ENCODE measurements at regions not wholly inside any gene's neighbourhood (a gene's known extent, or its start where the extent isn't known, plus 50 kb on each side); places are given as distances from the start of the nearest gene placed in this dataset.
"Not testable (repeated sequence)": the region's sequence is repeated elsewhere in the genome, so short reads cannot be mapped to it uniquely, and the experiment has no call there.

GRCh38 chr2:12543076-12543977 is 173.4 kb upstream of the TRIB2 start:
- DNase-seq (ENCODE audit: low read depth): no peak

DNA sequence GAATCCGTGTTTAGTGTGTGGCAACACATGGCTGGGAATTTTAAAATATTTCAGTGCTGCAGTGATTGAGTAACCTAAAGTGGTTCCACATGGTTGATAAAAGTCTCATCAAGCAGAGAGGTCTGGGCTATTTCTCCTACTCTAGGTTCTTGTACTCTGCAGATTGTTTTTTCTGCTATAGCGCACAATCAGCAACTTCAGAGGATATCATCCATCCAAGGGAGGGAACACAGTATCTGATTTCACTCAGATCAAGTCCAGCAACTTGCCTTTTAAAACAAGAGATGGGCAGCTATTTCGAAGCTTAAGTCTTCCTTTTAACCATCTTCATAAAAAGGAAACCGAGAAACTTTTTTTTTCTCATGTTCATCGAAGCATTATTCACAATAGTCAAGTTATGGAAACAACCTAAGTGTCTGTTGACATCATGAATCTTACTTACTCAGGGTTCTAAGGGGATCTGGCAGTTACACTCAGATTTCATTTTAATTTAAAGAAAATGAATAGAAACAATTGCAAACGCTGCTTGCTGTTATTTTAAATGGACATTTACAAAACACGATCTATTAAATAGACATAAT is 172.7 kb upstream of the TRIB2 start:
- no peak for DNase-seq (ENCODE audit: low read depth)

DNA sequence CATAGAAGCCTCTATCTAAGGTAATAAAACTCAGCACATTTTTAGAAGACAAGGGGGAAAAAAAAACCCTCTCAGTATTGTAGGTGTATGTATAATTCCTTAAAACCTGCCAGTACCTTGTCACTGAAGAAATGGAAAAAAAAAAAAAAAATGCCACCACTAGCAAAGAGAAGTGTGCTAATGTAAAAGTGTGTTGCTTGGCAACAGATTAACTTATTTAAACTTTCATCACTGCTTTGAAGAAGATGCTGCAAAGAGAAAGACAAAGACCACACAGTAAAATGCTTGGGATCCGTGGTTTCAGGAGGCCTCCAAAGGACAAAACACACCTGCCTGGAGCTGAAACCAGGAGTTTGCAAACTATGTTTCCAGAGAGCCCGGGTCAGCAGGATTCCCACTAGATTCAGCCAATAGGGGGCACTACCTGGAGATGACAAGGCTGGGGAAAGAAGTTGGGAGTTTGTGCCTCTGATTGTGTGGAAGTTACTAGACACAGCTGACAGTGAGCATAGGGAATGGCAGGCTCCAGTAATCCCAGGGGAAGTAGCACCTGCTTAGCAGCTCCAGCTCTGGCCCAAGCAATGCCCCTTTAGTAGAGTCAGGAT is 169.1 kb upstream of the TRIB2 start:
- DNase-seq (ENCODE audit: low read depth): no peak

GRCh38 chr2:12548906-12549305 is 167.8 kb upstream of the TRIB2 start:
- no peak for DNase-seq (ENCODE audit: low read depth)

DNA sequence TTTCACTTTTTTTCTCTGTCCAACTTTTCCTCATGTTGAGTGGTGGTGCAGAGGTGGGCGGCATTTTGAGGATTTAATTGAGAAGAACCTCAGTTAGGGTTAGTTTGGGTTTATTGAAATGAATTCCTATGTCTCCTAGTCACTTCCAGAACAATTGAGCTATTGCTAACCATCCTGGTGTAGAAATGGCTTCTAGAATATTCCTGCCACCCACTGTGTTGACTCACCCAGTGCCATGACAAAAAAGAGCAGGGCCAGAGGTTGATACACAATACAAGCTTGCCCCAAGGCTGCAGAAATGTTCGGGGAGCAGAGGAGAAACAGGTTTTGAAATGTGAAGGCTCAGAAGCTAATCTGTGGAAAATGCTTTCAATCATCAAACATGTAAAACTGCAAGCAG is 167.1 kb upstream of the TRIB2 start:
- no peak for DNase-seq (ENCODE audit: low read depth)

DNA sequence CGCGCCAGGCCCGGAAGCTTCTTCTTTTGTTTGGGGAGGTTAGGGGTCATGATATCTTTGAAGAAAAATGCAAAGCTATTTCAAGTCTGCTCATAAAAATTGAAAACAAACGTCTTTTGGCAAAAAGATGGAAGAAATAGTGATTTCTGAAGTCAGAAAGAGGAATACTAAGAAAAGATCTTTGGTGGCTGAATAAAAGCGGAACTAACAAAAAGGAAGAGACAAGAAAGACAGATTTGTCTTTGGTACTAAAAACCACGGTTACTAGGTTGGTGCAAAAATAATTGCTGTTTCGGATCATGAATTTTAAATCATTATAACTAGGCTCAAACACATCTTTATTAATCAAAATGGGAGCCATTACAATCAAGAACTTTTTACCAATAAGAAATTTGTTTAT is 164.6 kb upstream of the TRIB2 start:
- no peak for DNase-seq (ENCODE audit: low read depth)

- no peak for DNase-seq (ENCODE audit: low read depth)
These were observed 162.3 kb upstream of the TRIB2 start for GRCh38 chr2:12554224-12555011.

DNA sequence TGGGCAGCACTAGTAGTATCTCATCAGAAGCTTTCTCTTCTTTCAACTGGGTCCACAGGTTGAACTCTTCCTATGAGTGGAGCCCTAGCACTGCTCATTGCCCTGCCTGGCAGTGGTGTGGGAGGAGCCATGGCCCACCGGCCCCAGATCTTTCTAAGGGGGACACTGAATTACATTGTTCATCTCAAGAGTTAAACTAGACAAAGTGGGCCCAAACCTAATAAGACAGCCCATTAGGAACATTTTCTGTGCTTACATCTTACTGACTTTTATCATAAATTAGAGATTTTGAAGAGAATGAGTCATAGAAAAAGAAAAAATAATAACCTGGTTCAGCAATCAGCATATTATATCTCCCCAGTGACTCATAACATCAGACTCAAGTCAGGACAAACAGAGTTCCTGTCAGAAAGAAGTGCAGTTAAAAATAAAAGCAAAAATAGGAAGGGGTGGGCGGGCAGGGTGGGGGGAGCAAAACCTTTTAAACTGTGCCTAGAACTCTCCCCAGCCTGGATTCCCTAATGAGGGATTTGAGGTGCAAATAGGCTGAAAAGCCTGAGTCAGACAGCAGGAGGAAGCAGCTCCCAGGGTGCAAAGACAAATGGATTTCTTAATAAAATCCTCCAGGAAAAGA is 161.6 kb upstream of the TRIB2 start:
- no peak for DNase-seq (ENCODE audit: low read depth)

DNA sequence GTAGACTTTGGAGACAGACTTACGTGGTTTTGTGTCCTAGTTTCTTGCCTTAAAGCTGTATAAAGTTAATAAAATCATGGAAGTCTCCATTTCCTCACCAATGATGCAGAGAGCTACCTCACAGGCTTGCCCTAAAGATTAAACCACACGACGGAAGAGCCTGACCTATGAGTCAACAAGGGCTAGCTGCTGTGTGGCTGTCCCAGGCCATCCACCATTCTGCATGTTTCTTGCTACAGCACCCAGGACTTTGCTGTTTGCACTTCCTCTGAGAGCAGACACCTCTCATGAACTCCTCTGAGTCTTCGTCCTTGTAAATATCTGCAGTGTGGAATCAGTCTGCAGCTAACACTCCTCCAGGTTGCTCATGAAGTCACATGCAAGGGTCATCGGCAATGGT is 160.0 kb upstream of the TRIB2 start:
- DNase-seq (ENCODE audit: low read depth): no peak

DNA sequence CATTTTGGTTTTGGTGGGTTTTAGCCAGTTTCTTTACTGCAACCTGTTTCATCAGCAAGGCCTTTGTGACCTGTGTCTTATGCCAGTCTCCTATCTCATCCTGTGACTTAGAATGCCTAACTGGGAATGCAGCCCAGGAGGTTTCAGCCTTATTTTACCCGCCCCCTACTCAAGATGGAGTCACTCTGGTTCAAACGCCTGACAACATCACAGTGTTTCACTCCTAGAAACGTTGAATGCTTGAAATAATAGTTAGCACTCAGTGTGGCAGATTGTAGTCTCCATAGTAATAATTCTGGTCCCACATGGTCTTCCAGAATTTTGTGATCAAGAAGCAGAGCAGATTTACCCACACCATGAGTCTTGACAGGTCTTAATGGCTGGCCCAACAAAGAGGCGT is 159.0 kb upstream of the TRIB2 start:
- no peak for DNase-seq (ENCODE audit: low read depth)

DNA sequence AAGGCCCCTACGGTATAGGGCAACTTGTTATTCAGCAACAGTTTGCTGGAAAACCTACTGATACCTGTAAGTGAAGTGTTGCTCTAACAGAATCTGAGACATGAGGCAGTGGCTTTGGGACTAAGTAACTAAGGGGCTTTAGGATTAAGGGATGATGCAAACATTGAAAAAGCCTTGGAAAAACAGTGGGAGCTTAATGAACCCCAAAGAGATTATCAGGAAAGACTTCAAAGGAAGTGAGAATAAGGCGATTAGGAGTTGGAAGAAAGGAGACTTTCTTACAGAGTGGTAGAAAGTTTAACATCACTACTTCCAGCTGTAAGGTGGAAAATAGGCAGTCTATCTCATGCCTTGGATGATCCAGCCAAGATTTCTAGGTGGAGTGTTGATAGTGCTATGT is 158.2 kb upstream of the TRIB2 start:
- no peak for DNase-seq (ENCODE audit: low read depth)

- DNase-seq (ENCODE audit: low read depth): no peak
These were observed 156.1 kb upstream of the TRIB2 start for GRCh38 chr2:12560618-12561017.

DNA sequence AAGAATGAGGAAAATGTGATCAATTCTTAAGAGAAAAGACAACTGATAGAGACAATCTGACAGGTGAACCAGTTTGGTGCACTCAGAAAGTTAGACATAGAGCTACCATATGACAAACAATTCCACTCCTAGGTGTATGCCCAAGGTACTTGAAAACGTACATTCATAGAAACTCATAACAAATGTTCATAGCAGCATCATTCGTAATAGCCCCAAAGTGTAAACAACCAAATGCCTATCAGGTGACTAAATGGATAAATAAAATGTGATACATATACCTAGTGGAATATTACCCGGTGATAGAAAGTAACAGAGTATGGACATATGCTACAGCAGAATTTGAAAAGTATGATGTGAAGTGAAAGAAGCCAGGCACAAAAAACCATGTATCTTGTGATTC is 149.3 kb upstream of the TRIB2 start:
- no peak for DNase-seq (ENCODE audit: low read depth)

GRCh38 chr2:12569510-12569909 is 147.2 kb upstream of the TRIB2 start:
- DNase-seq (ENCODE audit: low read depth): not testable (repeated sequence)

DNA sequence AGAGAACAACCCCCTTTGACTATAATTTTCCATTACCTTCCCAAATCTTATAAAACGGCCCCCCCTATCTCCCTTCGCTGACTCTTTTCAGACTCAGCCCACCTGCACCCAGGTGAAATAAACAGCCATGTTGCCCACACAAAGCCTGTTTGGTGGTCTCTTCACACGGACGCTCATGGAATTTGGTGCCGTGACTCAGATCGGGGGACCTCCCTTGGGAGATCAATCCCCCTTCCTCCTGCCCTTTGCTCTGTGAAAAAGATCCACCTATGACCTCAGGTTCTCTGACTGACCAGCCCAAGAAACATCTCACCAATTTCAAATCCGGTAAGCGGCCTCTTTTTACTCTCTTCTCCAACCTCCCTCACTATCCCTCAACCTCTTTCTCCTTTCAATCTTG is 146.8 kb upstream of the TRIB2 start:
- DNase-seq (ENCODE audit: low read depth): not testable (repeated sequence)

DNA sequence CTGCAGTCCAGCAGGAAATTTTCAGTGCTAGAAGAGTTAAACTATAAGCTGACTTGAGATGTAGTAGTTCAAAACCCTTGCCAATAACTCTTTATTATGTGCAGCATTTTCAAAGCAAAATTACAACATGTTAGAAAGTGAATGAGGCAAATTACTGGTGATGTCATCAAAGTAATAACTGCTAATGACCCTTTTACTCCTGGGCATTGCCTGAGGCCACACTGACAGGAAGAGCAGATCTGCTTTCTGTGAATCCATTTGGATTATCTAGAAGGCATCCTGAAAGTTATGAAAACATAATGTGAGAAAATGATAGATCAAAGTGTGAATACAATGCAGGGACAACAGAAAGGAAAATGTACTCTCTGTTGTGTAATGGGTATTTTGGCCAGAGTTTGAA is 139.6 kb upstream of the TRIB2 start:
- DNase-seq (ENCODE audit: low read depth): no peak

DNA sequence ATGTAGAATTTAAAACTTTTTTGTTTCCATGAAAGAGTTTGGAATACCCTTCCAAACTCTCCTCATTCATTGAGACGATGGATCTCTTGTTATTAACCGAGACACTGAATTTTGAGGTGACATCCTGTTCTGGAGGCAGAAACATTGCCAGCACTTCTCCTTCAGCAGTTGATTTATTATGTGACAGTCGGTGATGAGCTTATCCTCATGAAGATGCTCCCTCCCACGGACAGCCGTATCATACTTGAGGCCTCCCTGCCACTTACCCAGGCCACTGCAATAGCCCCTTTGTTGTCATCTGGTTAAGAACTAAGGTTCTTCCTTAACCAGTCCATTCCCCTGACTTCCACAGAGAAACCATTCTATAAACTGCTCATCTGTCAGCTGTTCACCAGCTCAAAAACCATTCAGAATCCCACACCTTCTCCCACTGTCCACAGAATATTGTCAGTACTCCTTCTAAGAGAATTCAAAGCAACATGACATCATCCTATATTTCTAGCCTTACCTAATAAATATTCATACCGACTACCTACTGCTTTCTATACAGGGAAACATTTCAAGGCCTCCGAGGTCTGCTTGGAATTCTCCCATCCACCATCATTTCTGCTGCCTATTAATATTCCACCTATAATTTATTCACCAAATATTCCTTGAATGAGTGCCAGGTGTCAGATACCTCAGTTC is 139.0 kb upstream of the TRIB2 start:
- DNase-seq (ENCODE audit: low read depth): no peak

DNA sequence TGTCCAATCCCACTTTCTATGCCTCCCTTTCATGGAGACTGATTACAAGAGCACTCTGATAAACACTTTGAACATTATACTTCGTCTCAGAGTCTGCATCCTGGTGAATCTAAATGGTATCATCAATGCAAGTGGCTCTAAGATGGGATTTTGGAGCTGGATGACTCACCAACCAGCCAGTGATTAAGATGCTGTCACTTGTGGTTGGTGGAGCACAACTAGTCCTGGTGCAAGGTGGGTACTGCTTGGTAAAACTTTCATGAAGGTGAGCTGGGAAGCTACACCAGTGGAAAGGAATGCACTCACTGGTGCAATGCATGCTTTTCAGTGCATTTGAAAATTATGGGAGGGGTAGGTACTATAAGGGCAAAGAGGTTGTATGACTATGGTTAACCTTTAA is 137.7 kb upstream of the TRIB2 start:
- no peak for DNase-seq (ENCODE audit: low read depth)

DNA sequence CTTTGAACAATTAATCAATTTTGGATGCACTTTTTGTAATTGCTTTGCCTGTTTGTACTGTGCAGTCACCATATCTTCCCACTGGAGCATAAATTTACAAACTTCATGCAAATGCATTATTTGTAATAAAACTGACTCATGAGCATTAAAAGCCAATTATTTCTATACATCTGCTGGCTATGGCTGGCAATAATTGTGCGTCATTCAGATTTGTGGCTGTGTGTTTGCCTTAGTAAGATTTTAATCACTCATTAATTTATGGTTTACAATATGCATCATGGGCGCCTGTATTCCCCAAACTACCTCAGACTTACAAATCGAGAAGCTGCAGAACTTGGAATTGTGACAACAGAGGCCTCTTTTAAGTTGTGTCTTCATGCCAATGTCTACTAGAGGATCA is 132.4 kb upstream of the TRIB2 start:
- no peak for DNase-seq (ENCODE audit: low read depth)

GRCh38 chr2:12585784-12586183 is 131.0 kb upstream of the TRIB2 start:
- no peak for DNase-seq (ENCODE audit: low read depth)

GRCh38 chr2:12587228-12587627 is 129.5 kb upstream of the TRIB2 start:
- DNase-seq (ENCODE audit: low read depth): no peak
